ENCODE measurements at regions not wholly inside any gene's neighbourhood (a gene's known extent, or its start where the extent isn't known, plus 50 kb on each side); places are given as distances from the start of the nearest gene placed in this dataset.

- H3K79me2 ChIP-seq, result peaks cover 5% of the 10 kb centered on the region
- no peak overlapping the region for H3K4me3 ChIP-seq (ENCODE audit: low read depth, low read length)
- no peak overlapping the region for H3K9ac ChIP-seq
- H2AFZ ChIP-seq, result no peak overlapping the region
- no peak overlapping the region for H3K27ac ChIP-seq
- H3K9me3 ChIP-seq (ENCODE audit: control insufficient read depth, low read length), result no peaks in the 10 kb centered on the region
- H3K27me3 ChIP-seq (ENCODE audit: control insufficient read depth, insufficient read depth, low read length), result no peaks in the 10 kb centered on the region
- no peak overlapping the region for H3K4me2 ChIP-seq (ENCODE audit: low read length)
- TF ChIP-seq CTCF (IDR thresholded peaks at IDR 0.05), result no peak
- H3K36me3 ChIP-seq (ENCODE audit: control insufficient read depth, insufficient read depth, low read length), result no peaks in the 10 kb centered on the region
- no peaks in the 10 kb centered on the region for H3K4me1 ChIP-seq
Measured at GRCh38 chr2:8394569-8395359, 287.1 kb upstream of the ID2 start.

GRCh38 chr2:8395718-8396117 is 286.1 kb upstream of the ID2 start:
- H2AFZ ChIP-seq, result no peak overlapping the region
- H3K9me3 ChIP-seq (ENCODE audit: control insufficient read depth, low read length), result no peaks in the 10 kb centered on the region
- H3K36me3 ChIP-seq (ENCODE audit: control insufficient read depth, insufficient read depth, low read length), result no peaks in the 10 kb centered on the region

GRCh38 chr2:8398040-8398668 is 283.7 kb upstream of the ID2 start:
- Histone ChIP-seq H2AFZ (no peak overlapping the region), H3K36me3 (ENCODE audit: control insufficient read depth, insufficient read depth, low read length) (no peaks in the 10 kb centered on the region), H3K27ac (no peak overlapping the region), H3K4me3 (ENCODE audit: low read depth, low read length) (no peak overlapping the region), H3K4me2 (ENCODE audit: low read length) (no peak overlapping the region), H3K9me3 (ENCODE audit: control insufficient read depth, low read length) (no peaks in the 10 kb centered on the region), H3K9ac (no peak overlapping the region), H3K79me2 (peaks cover 5% of the 10 kb centered on the region), H3K4me1 (peaks cover 7% of the 10 kb centered on the region), H3K27me3 (ENCODE audit: control insufficient read depth, insufficient read depth, low read length) (no peaks in the 10 kb centered on the region)
- TF ChIP-seq CTCF (IDR thresholded peaks at IDR 0.05), result no peak

More at GRCh38 chr2:8395718-8396117, 286.1 kb upstream of the ID2 start:
- Histone ChIP-seq H3K79me2 (peaks cover 5% of the 10 kb centered on the region), H3K9ac (no peak overlapping the region), H3K4me2 (ENCODE audit: low read length) (no peak overlapping the region), H3K4me3 (ENCODE audit: low read depth, low read length) (no peak overlapping the region), H3K27ac (no peak overlapping the region), H3K27me3 (ENCODE audit: control insufficient read depth, insufficient read depth, low read length) (no peaks in the 10 kb centered on the region), H3K4me1 (no peaks in the 10 kb centered on the region)
- TF ChIP-seq CTCF (IDR thresholded peaks at IDR 0.05), result no peak

- H3K9me3 ChIP-seq (ENCODE audit: control insufficient read depth, low read length), result no peaks in the 10 kb centered on the region
- H3K27me3 ChIP-seq (ENCODE audit: control insufficient read depth, insufficient read depth, low read length), result no peaks in the 10 kb centered on the region
- H3K79me2 ChIP-seq, result peaks cover 5% of the 10 kb centered on the region
- no peak overlapping the region for H3K4me2 ChIP-seq (ENCODE audit: low read length)
- no peak overlapping the region for H3K9ac ChIP-seq
- H3K4me1 ChIP-seq, result peaks cover 22% of the 10 kb centered on the region
- no peak for TF ChIP-seq CTCF (IDR thresholded peaks at IDR 0.05)
- H3K27ac ChIP-seq, result no peak overlapping the region
- no peak overlapping the region for H3K4me3 ChIP-seq (ENCODE audit: low read depth, low read length)
- H3K36me3 ChIP-seq (ENCODE audit: control insufficient read depth, insufficient read depth, low read length), result no peaks in the 10 kb centered on the region
- no peak overlapping the region for H2AFZ ChIP-seq
Measured at GRCh38 chr2:8399731-8400130, 282.1 kb upstream of the ID2 start.

All from parathyroid adenoma (tissue), 2 donors.